Hepatocyte (in vitro differentiated cells): ENCODE measurements at regions not wholly inside any gene's neighbourhood (a gene's known extent, or its start where the extent isn't known, plus 50 kb on each side); places are given as distances from the start of the nearest gene placed in this dataset.

Experiments used
- CTCF ChIP-seq: fragments of 200-600 bp; sonication (generic); IDR thresholded peaks from 2 replicates; pipeline ENCODE4 v1.5.1; 2016; ENCODE audit warnings: antibody characterized with exemption, mild to moderate bottlenecking; ENCODE audit not compliant: poor library complexity
- EZH2 ChIP-seq: fragments of 200-600 bp; sonication (generic); IDR thresholded peaks from 2 replicates; pipeline ENCODE4 v1.6.1; 2016; ENCODE audit warnings: antibody characterized with exemption, mild to moderate bottlenecking, borderline replicate concordance
- EZH2phosphoT487 ChIP-seq: fragments of 200-600 bp; sonication (generic); IDR thresholded peaks from one replicate; pipeline ENCODE4 v1.6.1; 2018; ENCODE audit warnings: antibody characterized with exemption, mild to moderate bottlenecking, low read depth, moderate library complexity; ENCODE audit not compliant: unreplicated experiment, severe bottlenecking

DNA sequence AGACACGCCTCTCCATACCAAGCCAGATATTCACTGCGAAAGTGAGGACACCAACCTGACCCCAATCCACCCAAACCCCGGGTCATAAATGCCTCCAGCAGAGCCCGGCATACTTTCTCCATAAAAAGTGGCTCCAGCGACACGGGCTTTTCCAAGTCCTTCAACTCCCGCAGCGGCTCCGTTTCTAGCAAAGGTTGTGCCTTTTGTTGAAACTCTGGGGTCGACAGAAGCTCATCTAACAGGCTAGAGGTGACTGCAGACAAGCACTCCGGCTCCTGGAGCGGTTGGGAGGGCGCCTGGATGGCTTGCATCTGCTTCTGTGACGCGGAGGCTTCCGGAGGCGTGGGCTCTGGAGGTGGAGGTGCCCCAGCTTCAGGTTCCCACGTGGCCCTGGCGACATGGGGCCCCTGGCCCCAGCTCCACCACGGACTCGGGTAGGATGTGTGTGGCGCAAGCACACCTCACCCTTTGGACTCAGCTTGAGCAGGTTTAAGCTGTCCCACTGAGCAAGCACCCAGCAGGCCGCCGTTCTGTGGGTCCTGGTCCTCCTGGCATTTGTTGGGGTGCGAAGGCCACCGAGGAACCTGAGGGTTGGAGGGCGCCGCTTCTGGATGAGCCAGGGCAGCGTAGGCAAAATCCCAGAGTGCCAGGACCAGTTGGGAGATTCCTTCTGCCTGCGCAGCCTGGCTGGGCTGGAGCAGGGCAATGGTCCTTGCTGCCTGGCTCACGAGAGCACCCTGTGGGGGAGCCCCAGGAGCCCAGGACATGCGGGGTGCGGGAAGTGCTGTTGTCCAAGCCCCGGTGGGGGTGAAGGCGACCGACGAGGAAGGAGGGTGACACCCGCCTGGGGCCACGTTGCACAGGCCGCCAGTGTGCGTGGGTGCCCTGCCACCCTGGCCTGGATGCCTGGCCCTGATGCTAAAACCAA, 186.3 kb downstream of the ALG10 start:
- no peak for TF ChIP-seq CTCF
- no peak for TF ChIP-seq EZH2
- TF ChIP-seq EZH2phosphoT487: no peak
